HL-60 (cell line): ENCODE measurements at regions not wholly inside any gene's neighbourhood (a gene's known extent, or its start where the extent isn't known, plus 50 kb on each side); places are given as distances from the start of the nearest gene placed in this dataset.

Source experiments
- DNase-seq, 2 experiments: peaks; one replicate each; pipeline ENCODE4 v3.0.0-alpha.2; 2010 to 2020; ENCODE audit warnings: low read depth in 1 of 2, low spot score in 1 of 2
- H3K27ac ChIP-seq: fragments of 250-450 bp; sonication (Bioruptor Pico); replicated peaks from 2 replicates; pipeline ENCODE4 v1.5.1; 2020; ENCODE audit warnings: mild to moderate bottlenecking, moderate library complexity
- H3K27me3 ChIP-seq: fragments of 250-450 bp; sonication (Bioruptor Pico); 2 replicates; pipeline ENCODE4 v1.5.1; 2021; ENCODE audit warnings: mild to moderate bottlenecking, moderate library complexity; ENCODE audit not compliant: insufficient read depth, poor library complexity, severe bottlenecking
- H3K4me3 ChIP-seq: replicated peaks from 2 replicates; pipeline ENCODE4 v1.5.1; 2011; ENCODE audit warnings: mild to moderate bottlenecking, control low read depth, low read length; ENCODE audit not compliant: insufficient read depth
- CTCF ChIP-seq: IDR thresholded peaks from one replicate; pipeline ENCODE4 v1.5.1; 2011; ENCODE audit warnings: low read length, control low read depth, inconsistent platforms; ENCODE audit not compliant: insufficient read depth
- GABPA ChIP-seq: IDR thresholded peaks from 2 replicates; pipeline ENCODE4 v1.6.1; 2012; ENCODE audit warnings: low read depth
- POLR2AphosphoS5 ChIP-seq: IDR thresholded peaks from 2 replicates; pipeline ENCODE4 v1.6.1; 2012; ENCODE audit warnings: low read depth
- SPI1 ChIP-seq: IDR thresholded peaks from 2 replicates; pipeline ENCODE4 v1.6.1; 2012; ENCODE audit warnings: low read depth, mild to moderate bottlenecking, borderline replicate concordance
- TF ChIP-seq, protein P1 (sequence below): IDR thresholded peaks from 2 replicates; pipeline ENCODE4 v1.6.1; 2012; ENCODE audit warnings: low read depth; ENCODE audit not compliant: insufficient replicate concordance

- no peak for TF ChIP-seq POLR2AphosphoS5
- no peak for TF ChIP-seq SPI1
- TF ChIP-seq, protein P1, sequence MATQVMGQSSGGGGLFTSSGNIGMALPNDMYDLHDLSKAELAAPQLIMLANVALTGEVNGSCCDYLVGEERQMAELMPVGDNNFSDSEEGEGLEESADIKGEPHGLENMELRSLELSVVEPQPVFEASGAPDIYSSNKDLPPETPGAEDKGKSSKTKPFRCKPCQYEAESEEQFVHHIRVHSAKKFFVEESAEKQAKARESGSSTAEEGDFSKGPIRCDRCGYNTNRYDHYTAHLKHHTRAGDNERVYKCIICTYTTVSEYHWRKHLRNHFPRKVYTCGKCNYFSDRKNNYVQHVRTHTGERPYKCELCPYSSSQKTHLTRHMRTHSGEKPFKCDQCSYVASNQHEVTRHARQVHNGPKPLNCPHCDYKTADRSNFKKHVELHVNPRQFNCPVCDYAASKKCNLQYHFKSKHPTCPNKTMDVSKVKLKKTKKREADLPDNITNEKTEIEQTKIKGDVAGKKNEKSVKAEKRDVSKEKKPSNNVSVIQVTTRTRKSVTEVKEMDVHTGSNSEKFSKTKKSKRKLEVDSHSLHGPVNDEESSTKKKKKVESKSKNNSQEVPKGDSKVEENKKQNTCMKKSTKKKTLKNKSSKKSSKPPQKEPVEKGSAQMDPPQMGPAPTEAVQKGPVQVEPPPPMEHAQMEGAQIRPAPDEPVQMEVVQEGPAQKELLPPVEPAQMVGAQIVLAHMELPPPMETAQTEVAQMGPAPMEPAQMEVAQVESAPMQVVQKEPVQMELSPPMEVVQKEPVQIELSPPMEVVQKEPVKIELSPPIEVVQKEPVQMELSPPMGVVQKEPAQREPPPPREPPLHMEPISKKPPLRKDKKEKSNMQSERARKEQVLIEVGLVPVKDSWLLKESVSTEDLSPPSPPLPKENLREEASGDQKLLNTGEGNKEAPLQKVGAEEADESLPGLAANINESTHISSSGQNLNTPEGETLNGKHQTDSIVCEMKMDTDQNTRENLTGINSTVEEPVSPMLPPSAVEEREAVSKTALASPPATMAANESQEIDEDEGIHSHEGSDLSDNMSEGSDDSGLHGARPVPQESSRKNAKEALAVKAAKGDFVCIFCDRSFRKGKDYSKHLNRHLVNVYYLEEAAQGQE: no peak
- no peak for TF ChIP-seq CTCF
- TF ChIP-seq GABPA: no peak
- H3K27me3 ChIP-seq: no peaks in the 10 kb centered on the region
- no peak for DNase-seq
- no peak overlapping the region for H3K27ac ChIP-seq
- H3K4me3 ChIP-seq: no peak overlapping the region
Measured at GRCh38 chr10:29748109-29748650, 113.4 kb upstream of the SVIL start.

DNA sequence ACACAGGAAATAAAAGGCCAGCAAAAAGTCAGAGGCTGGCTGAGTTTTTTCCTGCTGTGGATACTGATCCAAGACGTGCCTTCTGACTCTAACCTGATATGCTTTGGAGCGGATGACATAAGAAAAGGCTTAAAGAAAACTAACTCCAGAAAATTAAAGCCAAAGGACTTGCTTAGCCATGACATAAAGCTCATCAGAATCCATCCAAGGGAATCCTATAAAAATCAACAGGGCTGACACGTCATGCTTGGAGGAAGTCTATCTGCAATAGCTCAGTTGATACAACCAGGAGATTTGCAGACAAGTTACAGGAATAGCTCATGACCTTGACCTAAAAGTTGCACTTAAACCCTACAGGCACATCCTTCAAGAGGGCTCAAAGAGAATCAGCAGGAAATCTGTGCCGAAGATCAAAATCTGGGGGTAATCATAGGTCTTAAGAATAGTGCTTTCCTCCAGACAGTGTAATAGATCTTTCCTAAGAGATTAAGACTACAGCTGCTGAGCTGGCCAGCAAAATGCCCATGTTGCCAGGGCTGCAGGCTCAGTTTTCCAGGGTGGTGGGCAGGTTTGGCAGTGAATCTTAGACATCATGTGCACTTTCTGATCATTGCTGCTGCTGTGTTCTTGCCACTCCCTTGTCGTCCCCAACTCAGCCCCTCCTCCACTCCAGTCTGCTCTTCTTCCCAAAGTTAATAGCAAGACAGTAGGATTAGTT lies 111.5 kb upstream of the SVIL start:
- H3K27me3 ChIP-seq: no peaks in the 10 kb centered on the region
- H3K27ac ChIP-seq: no peak overlapping the region
- H3K4me3 ChIP-seq: no peak overlapping the region
- TF ChIP-seq GABPA (no peak), SPI1 (no peak), POLR2AphosphoS5 (no peak), CTCF (no peak)
- TF ChIP-seq, protein P1: no peak
- DNase-seq: no peak

GRCh38 chr10:29740981-29741545 lies 106.3 kb upstream of the SVIL start:
- no peak for DNase-seq
- Histone ChIP-seq H3K27me3 (no peaks in the 10 kb centered on the region), H3K27ac (no peak overlapping the region), H3K4me3 (no peak overlapping the region)
- TF ChIP-seq SPI1: no peak
- TF ChIP-seq, protein P1: no peak
- no peak for TF ChIP-seq CTCF
- TF ChIP-seq POLR2AphosphoS5: no peak
- TF ChIP-seq GABPA: no peak
